Activated naive CD4-positive, alpha-beta T cell treated with anti-CD3 and anti-CD28 coated beads for 36 hours (primary cell): ENCODE measurements at regions not wholly inside any gene's neighbourhood (a gene's known extent, or its start where the extent isn't known, plus 50 kb on each side); places are given as distances from the start of the nearest gene placed in this dataset.

Experiments used
- CTCF ChIA-PET: fragments of 350-600 bp; sonication (Branson Sonifier 250); formaldehyde crosslinking; loops from one replicate; lab custom pipeline; 2021; ENCODE audit warnings: antibody characterized with exemption; lab: Charles Lee
- DNase-seq: peaks from one replicate; pipeline ENCODE4 v3.0.0-alpha.2; 2020
- H3K27ac Mint-ChIP-seq: one replicate; pipeline ENCODE4 v1.8.0; 2021; ENCODE audit warnings: mild to moderate bottlenecking, mixed read lengths
- H3K27me3 Mint-ChIP-seq: one replicate; pipeline ENCODE4 v1.8.0; 2021; ENCODE audit warnings: low read depth, mixed read lengths
- H3K36me3 Mint-ChIP-seq: one replicate; pipeline ENCODE4 v1.8.0; 2021; ENCODE audit warnings: low read depth, mixed read lengths
- H3K4me1 Mint-ChIP-seq: one replicate; pipeline ENCODE4 v1.8.0; 2021; ENCODE audit warnings: low read depth, mixed read lengths
- H3K4me3 Mint-ChIP-seq: one replicate; pipeline ENCODE4 v1.8.0; 2021; ENCODE audit warnings: mild to moderate bottlenecking, moderate library complexity, mixed read lengths
- H3K9me3 Mint-ChIP-seq: one replicate; pipeline ENCODE4 v1.8.0; 2021; ENCODE audit warnings: mixed read lengths
- intact Hi-C: fragments of 100-400 bp; cut with micrococcal nuclease; formaldehyde crosslinking; loops from one replicate; pipeline ENCODE4 v1.15.1; 2023

- Mint-ChIP-seq H3K4me1 (peaks cover 6% of the 10 kb centered on the region), H3K4me3 (no peak overlapping the region)
- intact Hi-C loops, result no loop called here
Measured at GRCh38 chr13:73340069-73340468, 281.3 kb downstream of the KLF5 start.

DNA sequence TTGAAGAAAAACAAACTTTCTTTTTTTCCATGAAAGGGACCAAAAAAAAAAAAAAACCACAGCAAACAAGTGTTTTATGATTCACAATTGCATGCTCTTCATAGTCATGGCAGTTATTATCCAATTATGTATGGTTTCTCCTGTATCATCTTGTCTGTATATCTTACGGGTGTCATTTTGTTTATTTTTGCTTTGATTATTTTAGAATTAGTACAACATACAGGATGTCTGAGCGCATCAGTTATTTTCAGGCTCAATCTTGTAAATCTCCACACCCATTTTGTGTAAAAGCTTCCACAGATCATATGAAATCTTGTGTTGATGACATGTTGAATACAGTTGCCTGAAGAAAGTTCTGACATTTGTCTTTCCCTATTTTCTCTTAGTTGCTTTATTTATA is 280.3 kb downstream of the KLF5 start:
- DNase-seq, result no peak
- intact Hi-C loops, result no loop called here
- Mint-ChIP-seq H3K36me3 (no peaks in the 10 kb centered on the region), H3K9me3 (no peaks in the 10 kb centered on the region), H3K4me3 (no peak overlapping the region), H3K4me1 (peaks cover 12% of the 10 kb centered on the region), H3K27me3 (no peaks in the 10 kb centered on the region), H3K27ac (no peak overlapping the region)
- CTCF ChIA-PET, result no interaction called here

More at GRCh38 chr13:73340069-73340468, 281.3 kb downstream of the KLF5 start:
- Mint-ChIP-seq H3K9me3 (no peaks in the 10 kb centered on the region), H3K27ac (no peak overlapping the region), H3K27me3 (no peaks in the 10 kb centered on the region), H3K36me3 (no peaks in the 10 kb centered on the region)
- no peak for DNase-seq
- CTCF ChIA-PET, result no interaction called here

- CTCF ChIA-PET, result interaction anchor here (1.0 kb wide), 1 partner anchor 10 kb away, joined by 3 read pairs; no protein-coding TSS in a partner anchor
- H3K27me3 Mint-ChIP-seq, result no peaks in the 10 kb centered on the region
- H3K4me3 Mint-ChIP-seq, result no peak overlapping the region
- H3K4me1 Mint-ChIP-seq, result peaks cover 12% of the 10 kb centered on the region
- DNase-seq, result no peak
- H3K27ac Mint-ChIP-seq, result no peak overlapping the region
- intact Hi-C loops, result no loop called here
- no peaks in the 10 kb centered on the region for H3K36me3 Mint-ChIP-seq
- H3K9me3 Mint-ChIP-seq, result no peaks in the 10 kb centered on the region
Measured at GRCh38 chr13:73338389-73338788, 279.6 kb downstream of the KLF5 start.

- DNase-seq, result no peak
- intact Hi-C loops, result no loop called here
- Mint-ChIP-seq H3K9me3 (no peaks in the 10 kb centered on the region), H3K4me3 (no peak overlapping the region), H3K4me1 (peaks cover 12% of the 10 kb centered on the region), H3K36me3 (no peaks in the 10 kb centered on the region), H3K27ac (no peak overlapping the region), H3K27me3 (no peaks in the 10 kb centered on the region)
- CTCF ChIA-PET, result interaction anchor here (1.0 kb wide), 1 partner anchor 11 kb away, joined by 3 read pairs; no protein-coding TSS in a partner anchor
Measured at GRCh38 chr13:73337532-73337931, 278.7 kb downstream of the KLF5 start.

GRCh38 chr13:73336773-73337172 is 278.0 kb downstream of the KLF5 start:
- CTCF ChIA-PET, result no interaction called here
- no peak overlapping the region for H3K27ac Mint-ChIP-seq
- no peaks in the 10 kb centered on the region for H3K9me3 Mint-ChIP-seq
- H3K27me3 Mint-ChIP-seq, result no peaks in the 10 kb centered on the region
- H3K4me1 Mint-ChIP-seq, result peaks cover 12% of the 10 kb centered on the region
- no peaks in the 10 kb centered on the region for H3K36me3 Mint-ChIP-seq
- no peak overlapping the region for H3K4me3 Mint-ChIP-seq
- intact Hi-C loops, result no loop called here
- DNase-seq, result no peak

DNA sequence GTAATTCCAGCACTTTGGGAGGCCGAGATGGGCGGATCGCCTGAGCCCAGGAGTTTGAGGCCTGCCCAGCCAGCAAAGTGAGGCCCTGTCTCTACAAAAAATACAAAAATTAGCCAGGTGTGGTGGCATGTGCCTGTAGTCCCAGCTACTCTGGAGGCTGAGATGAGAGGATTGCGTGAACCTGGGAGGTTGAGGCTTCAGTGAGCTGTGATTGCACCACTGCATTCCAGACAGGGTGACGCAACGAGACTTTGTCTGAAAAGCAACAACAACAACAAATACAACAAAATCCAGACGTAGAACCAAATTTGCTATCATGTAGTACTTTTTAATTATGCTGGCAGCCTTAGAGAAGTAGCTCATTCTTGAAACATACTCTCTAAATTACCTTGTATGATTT is 277.1 kb downstream of the KLF5 start:
- H3K9me3 Mint-ChIP-seq, result no peaks in the 10 kb centered on the region
- CTCF ChIA-PET, result no interaction called here
- peaks cover 12% of the 10 kb centered on the region for H3K4me1 Mint-ChIP-seq
- no peak overlapping the region for H3K27ac Mint-ChIP-seq
- H3K4me3 Mint-ChIP-seq, result no peak overlapping the region
- no peaks in the 10 kb centered on the region for H3K36me3 Mint-ChIP-seq
- DNase-seq, result no peak
- no peaks in the 10 kb centered on the region for H3K27me3 Mint-ChIP-seq
- intact Hi-C loops, result no loop called here

DNA sequence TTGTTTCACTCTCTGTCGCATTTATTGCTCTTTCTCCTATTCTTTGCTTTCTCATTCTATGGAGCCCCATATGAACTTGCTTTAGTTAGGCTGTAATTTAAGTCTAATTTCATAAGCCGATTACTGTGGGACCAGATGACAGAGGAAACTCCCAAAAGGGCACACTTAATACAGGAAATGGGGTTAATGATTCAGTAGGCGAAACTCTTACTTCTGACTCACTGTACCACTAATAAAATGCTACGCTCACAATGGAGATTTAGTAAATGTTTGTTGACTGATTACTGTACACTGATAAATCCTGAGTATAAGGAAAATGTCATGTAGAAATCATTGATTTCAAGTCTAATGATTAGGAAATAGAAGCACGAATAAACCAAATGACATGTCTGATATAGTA is 276.4 kb downstream of the KLF5 start:
- Mint-ChIP-seq H3K9me3 (no peaks in the 10 kb centered on the region), H3K27me3 (no peaks in the 10 kb centered on the region), H3K27ac (no peak overlapping the region), H3K36me3 (no peaks in the 10 kb centered on the region), H3K4me1 (peaks cover 12% of the 10 kb centered on the region), H3K4me3 (no peak overlapping the region)
- DNase-seq, result no peak
- CTCF ChIA-PET, result interaction anchor here (0.6 kb wide), 1 partner anchor 1883 kb away, joined by 3 read pairs; no protein-coding TSS in a partner anchor
- intact Hi-C loops, result no loop called here

GRCh38 chr13:73334445-73334844 is 275.6 kb downstream of the KLF5 start:
- Mint-ChIP-seq H3K4me1 (peaks cover 12% of the 10 kb centered on the region), H3K9me3 (no peaks in the 10 kb centered on the region), H3K4me3 (no peak overlapping the region), H3K36me3 (no peaks in the 10 kb centered on the region), H3K27me3 (no peaks in the 10 kb centered on the region), H3K27ac (no peak overlapping the region)
- CTCF ChIA-PET, result interaction anchor here (0.6 to 1.0 kb wide), 4 partner anchors 13 to 1883 kb away, joined by 3 to 5 read pairs (median 3); no protein-coding TSS in a partner anchor
- no peak for DNase-seq
- intact Hi-C loops, result no loop called here

GRCh38 chr13:73331556-73331955 is 272.8 kb downstream of the KLF5 start:
- CTCF ChIA-PET, result no interaction called here
- no peak for DNase-seq

GRCh38 chr13:73329355-73329754 is 270.6 kb downstream of the KLF5 start:
- Mint-ChIP-seq H3K27me3 (no peaks in the 10 kb centered on the region), H3K4me1 (peaks cover 1% of the 10 kb centered on the region), H3K4me3 (no peak overlapping the region), H3K27ac (no peak overlapping the region), H3K9me3 (no peaks in the 10 kb centered on the region), H3K36me3 (no peaks in the 10 kb centered on the region)
- DNase-seq, result no peak
- intact Hi-C loops, result loop anchor here (2.0 kb wide), 1 partner anchor 589 kb away; no protein-coding TSS in a partner anchor
- CTCF ChIA-PET, result no interaction called here

More at GRCh38 chr13:73331556-73331955, 272.8 kb downstream of the KLF5 start:
- no peaks in the 10 kb centered on the region for H3K36me3 Mint-ChIP-seq
- H3K27ac Mint-ChIP-seq, result no peak overlapping the region
- H3K4me1 Mint-ChIP-seq, result peaks cover 12% of the 10 kb centered on the region
- H3K9me3 Mint-ChIP-seq, result no peaks in the 10 kb centered on the region
- intact Hi-C loops, result no loop called here
- H3K4me3 Mint-ChIP-seq, result no peak overlapping the region
- no peaks in the 10 kb centered on the region for H3K27me3 Mint-ChIP-seq

DNA sequence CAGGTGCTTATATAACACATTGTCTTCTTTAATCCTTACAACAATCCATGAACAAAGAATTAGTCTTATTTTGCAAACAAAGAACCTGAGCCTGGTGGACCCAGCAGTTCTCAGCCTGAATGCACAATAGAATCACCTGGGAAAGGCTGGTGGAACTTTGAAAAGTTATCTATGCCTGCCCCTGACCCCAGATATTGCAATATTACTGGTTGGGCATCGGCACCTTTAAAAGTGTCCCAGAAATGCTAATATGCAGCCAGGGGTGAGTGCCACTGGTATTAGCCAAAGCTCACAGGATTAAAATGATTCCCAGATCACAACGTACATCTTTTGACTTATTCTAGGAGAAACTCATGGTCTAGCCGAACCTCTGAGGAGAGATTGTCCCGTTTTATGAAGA is 268.8 kb downstream of the KLF5 start:
- no peak overlapping the region for H3K27ac Mint-ChIP-seq
- no peak overlapping the region for H3K4me3 Mint-ChIP-seq
- intact Hi-C loops, result no loop called here
- no peaks in the 10 kb centered on the region for H3K36me3 Mint-ChIP-seq
- no peaks in the 10 kb centered on the region for H3K9me3 Mint-ChIP-seq
- no peaks in the 10 kb centered on the region for H3K4me1 Mint-ChIP-seq
- CTCF ChIA-PET, result no interaction called here
- H3K27me3 Mint-ChIP-seq, result no peaks in the 10 kb centered on the region
- DNase-seq, result no peak

GRCh38 chr13:73325723-73326558 is 267.1 kb downstream of the KLF5 start:
- CTCF ChIA-PET, result no interaction called here
- Mint-ChIP-seq H3K27ac (no peak overlapping the region), H3K9me3 (no peaks in the 10 kb centered on the region), H3K4me3 (no peak overlapping the region), H3K36me3 (no peaks in the 10 kb centered on the region), H3K27me3 (no peaks in the 10 kb centered on the region), H3K4me1 (no peaks in the 10 kb centered on the region)
- intact Hi-C loops, result no loop called here
- no peak for DNase-seq
